IMR-90 (cell line): ENCODE measurements at regions not wholly inside any gene's neighbourhood (a gene's known extent, or its start where the extent isn't known, plus 50 kb on each side); places are given as distances from the start of the nearest gene placed in this dataset.

Experiments used
- ATAC-seq: fragments of 200-7000 bp; cut with Tn5 transposase; 2 replicates; pipeline ENCODE4 v1.9.1; 2020; ENCODE audit warnings: low read depth, mild to moderate bottlenecking, moderate library complexity
- BruUV-seq: library from RNA; stranded (reverse); fragments of 400-500 nt; replicated peaks from 2 replicates; lab custom pipeline; 2021; lab: Mats Ljungman, UMichigan
- CTCF ChIA-PET: fragments of 300-600 bp; formaldehyde crosslinking; extraction: SDS; loops from one replicate; lab custom pipeline; 2021; ENCODE audit warnings: antibody characterized with exemption; lab: Yijun Ruan, JAX
- POLR2A ChIA-PET: fragments of 300-600 bp; sonication (Branson Sonifier 250); formaldehyde crosslinking; loops from one replicate; lab custom pipeline; 2022; ENCODE audit warnings: antibody characterized with exemption; ENCODE audit not compliant: unreplicated experiment; lab: Charles Lee
- DNase-seq: peaks from one replicate; pipeline ENCODE4 v3.0.0; 2013
- H2AFZ ChIP-seq: replicated peaks from 2 replicates; pipeline ENCODE3; 2013; ENCODE audit warnings: low read length, mild to moderate bottlenecking; ENCODE audit not compliant: poor library complexity
- H2AK5ac ChIP-seq: 2 replicates; pipeline ENCODE4 v1.6.1; 2013; ENCODE audit warnings: low read depth, low read length, inconsistent platforms
- H2AK9ac ChIP-seq: replicated peaks from 2 replicates; pipeline ENCODE3; 2013; ENCODE audit warnings: mild to moderate bottlenecking, low read depth, low read length, moderate library complexity; ENCODE audit not compliant: poor library complexity
- H2BK120ac ChIP-seq: 2 replicates; pipeline ENCODE4 v1.6.1; 2013; ENCODE audit warnings: low read depth, low read length, inconsistent platforms
- H2BK15ac ChIP-seq: 3 replicates; pipeline ENCODE4 v1.6.1; 2013; ENCODE audit warnings: low read depth, low read length, inconsistent platforms
- H2BK20ac ChIP-seq: 2 replicates; pipeline ENCODE4 v1.6.1; 2013; ENCODE audit warnings: low read depth, mild to moderate bottlenecking, inconsistent platforms, low read length, moderate library complexity
- H2BK5ac ChIP-seq: 2 replicates; pipeline ENCODE4 v1.6.1; 2013; ENCODE audit warnings: mild to moderate bottlenecking, low read depth, low read length, inconsistent platforms; ENCODE audit not compliant: poor library complexity, severe bottlenecking
- H3K14ac ChIP-seq: replicated peaks from 2 replicates; pipeline ENCODE4 v1.6.1; 2013; ENCODE audit warnings: low read depth, low read length, inconsistent platforms
- H3K18ac ChIP-seq: 2 replicates; pipeline ENCODE4 v1.6.1; 2013; ENCODE audit warnings: low read depth, low read length, control low read depth
- H3K23ac ChIP-seq: 2 replicates; pipeline ENCODE4 v1.6.1; 2013; ENCODE audit warnings: low read depth, low read length, inconsistent platforms
- H3K27ac ChIP-seq: 2 replicates; pipeline ENCODE4 v1.5.1; 2013; ENCODE audit warnings: mild to moderate bottlenecking, control low read depth, low read length; ENCODE audit not compliant: insufficient read depth
- H3K27me3 ChIP-seq: 2 replicates; pipeline ENCODE4 v1.6.1; 2013; ENCODE audit warnings: low read length; ENCODE audit not compliant: control insufficient read depth, insufficient read depth
- H3K36me3 ChIP-seq: 2 replicates; pipeline ENCODE4 v1.6.1; 2013; ENCODE audit warnings: low read length, mixed read lengths; ENCODE audit not compliant: control insufficient read depth, insufficient read depth
- H3K4ac ChIP-seq: 2 replicates; pipeline ENCODE4 v1.6.1; 2013; ENCODE audit warnings: low read depth, low read length, inconsistent platforms
- H3K4me1 ChIP-seq: 2 replicates; pipeline ENCODE4 v1.6.1; 2013; ENCODE audit warnings: low read length, mixed read lengths; ENCODE audit not compliant: control insufficient read depth, insufficient read depth
- H3K4me2 ChIP-seq: 2 replicates; pipeline ENCODE4 v1.6.1; 2013; ENCODE audit warnings: low read depth, mild to moderate bottlenecking, control low read depth, low read length, moderate library complexity
- H3K4me3 ChIP-seq: 2 replicates; pipeline ENCODE4 v1.5.1; 2013; ENCODE audit warnings: low read depth, mild to moderate bottlenecking, control low read depth, low read length, moderate library complexity; ENCODE audit not compliant: insufficient read depth
- H3K56ac ChIP-seq: 2 replicates; pipeline ENCODE4 v1.6.1; 2013; ENCODE audit warnings: low read length, inconsistent platforms; ENCODE audit not compliant: insufficient read depth; ENCODE audit errors: extremely low read depth
- H3K79me1 ChIP-seq, 2 experiments: 2 replicates each; pipeline ENCODE4 v1.6.1; 2013; ENCODE audit warnings: low read length in 2 of 2, inconsistent platforms in 1 of 2, low read depth in 1 of 2
- H3K9ac ChIP-seq: 2 replicates; pipeline ENCODE4 v1.6.1; 2013; ENCODE audit warnings: low read depth, low read length, control low read depth
- H3K9me1 ChIP-seq: 2 replicates; pipeline ENCODE4 v1.6.1; 2013; ENCODE audit warnings: low read length, inconsistent platforms; ENCODE audit not compliant: insufficient read depth
- H3K9me3 ChIP-seq: 2 replicates; pipeline ENCODE4 v1.6.1; 2013; ENCODE audit warnings: low read length; ENCODE audit not compliant: control insufficient read depth, insufficient read depth
- H4K20me1 ChIP-seq: 2 replicates; pipeline ENCODE4 v1.6.1; 2013; ENCODE audit warnings: low read length, inconsistent platforms; ENCODE audit not compliant: insufficient read depth
- H4K5ac ChIP-seq: 2 replicates; pipeline ENCODE4 v1.6.1; 2013; ENCODE audit warnings: mild to moderate bottlenecking, low read depth, low read length, control low read depth
- H4K8ac ChIP-seq, 2 experiments: 2 replicates each; pipeline ENCODE4 v1.6.1; 2013; ENCODE audit warnings: low read depth in 2 of 2, low read length in 2 of 2, control low read depth in 1 of 2, inconsistent platforms in 1 of 2
- H4K91ac ChIP-seq: 2 replicates; pipeline ENCODE4 v1.6.1; 2013; ENCODE audit warnings: low read depth, low read length, inconsistent platforms; ENCODE audit not compliant: insufficient read depth
- MAFK ChIP-seq: IDR thresholded peaks from 2 replicates; pipeline ENCODE4 v1.6.1; 2012; ENCODE audit warnings: low read depth, low read length, improper control_type of control experiment
- NFE2L2 ChIP-seq: fragments of 150-350 bp; IDR thresholded peaks from 2 replicates; pipeline ENCODE4 v1.6.1; 2016; ENCODE audit warnings: low read depth, mild to moderate bottlenecking, low read length
- SMC3 ChIP-seq: fragments of 150-350 bp; IDR thresholded peaks from 2 replicates; pipeline ENCODE4 v1.6.1; 2016; ENCODE audit warnings: low read depth, mild to moderate bottlenecking, antibody characterized with exemption, low read length, moderate library complexity
- WGBS, 2 experiments: methylation state at CpG; one replicate each; pipeline versions ENCODE4 v1.1.5 to v1.1.7; 2013; ENCODE audit warnings: missing lambda C conversion rate in 2 of 2; ENCODE audit not compliant: insufficient read length in 1 of 2; ENCODE audit errors: extremely low coverage in 2 of 2; 5-methylcytosine and 5-hydroxymethylcytosine counted together
- dilution Hi-C: fragments of 300-500 bp; cut with HindIII; formaldehyde crosslinking; loops from one replicate; pipeline ENCODE4 v1.14.3; 2018; ENCODE audit warnings: low sequenced_read_pairs; ENCODE audit not compliant: unreplicated experiment
- in situ Hi-C: fragments of 300-500 bp; cut with MboI; formaldehyde crosslinking; loops from 3 replicates; pipeline ENCODE4 v1.14.3; 2019; ENCODE audit warnings: low sequenced_read_pairs, inconsistent platforms, mixed read lengths
- intact Hi-C: fragments of 100-400 bp; cut with micrococcal nuclease; formaldehyde crosslinking; loops from 2 replicates; pipeline ENCODE4 v1.10.0; 2022
- TF ChIP-seq, protein P1 (sequence below): conservative IDR thresholded peaks from 2 replicates; pipeline ENCODE4 v1.5.1; 2012; ENCODE audit warnings: mild to moderate bottlenecking, low read depth, low read length, improper control_type of control experiment

DNA sequence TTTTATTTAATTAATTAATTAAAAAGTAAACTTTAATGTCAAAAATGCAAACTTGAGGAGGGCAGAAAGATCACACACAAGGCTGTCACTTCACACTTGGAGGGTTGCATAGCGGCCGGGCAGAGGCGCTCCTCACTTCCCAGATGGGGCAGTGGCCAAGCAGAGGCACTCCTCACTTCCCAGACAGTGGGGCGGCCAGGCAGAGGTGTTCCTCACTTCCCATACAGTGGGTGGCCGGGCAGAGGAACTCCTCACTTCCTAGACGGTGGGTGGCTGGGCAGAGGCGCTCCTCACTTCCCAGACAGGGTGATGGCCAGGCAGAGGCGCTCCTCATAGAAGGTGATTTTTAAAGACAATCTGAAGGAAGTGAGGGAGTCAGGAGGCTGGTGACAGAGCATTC, 277.5 kb downstream of the PDCD6IP start:
- BruUV-seq = no TSS peak
- H2BK15ac ChIP-seq = no peak overlapping the region
- no peaks in the 10 kb centered on the region for H3K36me3 ChIP-seq
- no peak overlapping the region for H2AK9ac ChIP-seq
- H2BK5ac ChIP-seq = no peak overlapping the region
- no peak overlapping the region for H3K23ac ChIP-seq
- no peak overlapping the region for H3K14ac ChIP-seq
- H3K27ac ChIP-seq = no peak overlapping the region
- no peaks in the 10 kb centered on the region for H4K20me1 ChIP-seq
- H4K91ac ChIP-seq = no peak overlapping the region
- no peak overlapping the region for H3K56ac ChIP-seq
- POLR2A ChIA-PET = no interaction called here
- no peaks in the 10 kb centered on the region for H3K9me3 ChIP-seq
- H3K18ac ChIP-seq = no peak overlapping the region
- H2BK20ac ChIP-seq = no peak overlapping the region
- H4K8ac ChIP-seq = no peak overlapping the region
- H3K79me1 ChIP-seq = no peaks in the 10 kb centered on the region
- H3K4me2 ChIP-seq = no peak overlapping the region
- no peak overlapping the region for H2AFZ ChIP-seq
- no peak overlapping the region for H3K9ac ChIP-seq
- H2AK5ac ChIP-seq = no peak overlapping the region
- no CpG with 5 or more reads among the region's 8 CpGs for WGBS, 2 experiments
- intact Hi-C loops = no loop called here
- no peaks in the 10 kb centered on the region; the same call in 1 of the 2 replicates for H3K27me3 ChIP-seq
- no peaks in the 10 kb centered on the region for H3K4me1 ChIP-seq
- H3K4me3 ChIP-seq = no peak overlapping the region
- dilution Hi-C loops = no loop called here
- TF ChIP-seq, protein P1, sequence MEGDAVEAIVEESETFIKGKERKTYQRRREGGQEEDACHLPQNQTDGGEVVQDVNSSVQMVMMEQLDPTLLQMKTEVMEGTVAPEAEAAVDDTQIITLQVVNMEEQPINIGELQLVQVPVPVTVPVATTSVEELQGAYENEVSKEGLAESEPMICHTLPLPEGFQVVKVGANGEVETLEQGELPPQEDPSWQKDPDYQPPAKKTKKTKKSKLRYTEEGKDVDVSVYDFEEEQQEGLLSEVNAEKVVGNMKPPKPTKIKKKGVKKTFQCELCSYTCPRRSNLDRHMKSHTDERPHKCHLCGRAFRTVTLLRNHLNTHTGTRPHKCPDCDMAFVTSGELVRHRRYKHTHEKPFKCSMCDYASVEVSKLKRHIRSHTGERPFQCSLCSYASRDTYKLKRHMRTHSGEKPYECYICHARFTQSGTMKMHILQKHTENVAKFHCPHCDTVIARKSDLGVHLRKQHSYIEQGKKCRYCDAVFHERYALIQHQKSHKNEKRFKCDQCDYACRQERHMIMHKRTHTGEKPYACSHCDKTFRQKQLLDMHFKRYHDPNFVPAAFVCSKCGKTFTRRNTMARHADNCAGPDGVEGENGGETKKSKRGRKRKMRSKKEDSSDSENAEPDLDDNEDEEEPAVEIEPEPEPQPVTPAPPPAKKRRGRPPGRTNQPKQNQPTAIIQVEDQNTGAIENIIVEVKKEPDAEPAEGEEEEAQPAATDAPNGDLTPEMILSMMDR = no peak
- no peak for TF ChIP-seq MAFK
- no peak for TF ChIP-seq NFE2L2
- no peak for TF ChIP-seq SMC3
- CTCF ChIA-PET = no interaction called here
- ATAC-seq (no peak), DNase-seq (no peak)
- in situ Hi-C loops = no loop called here
- H4K5ac ChIP-seq = no peak overlapping the region
- no peak overlapping the region for H3K4ac ChIP-seq
- H3K9me1 ChIP-seq = no peaks in the 10 kb centered on the region
- no peak overlapping the region for H2BK120ac ChIP-seq
